Mammary epithelial cell (primary cell): ENCODE measurements at regions not wholly inside any gene's neighbourhood (a gene's known extent, or its start where the extent isn't known, plus 50 kb on each side); places are given as distances from the start of the nearest gene placed in this dataset.
A peak's percentile ranks its signal among the peaks of the same experiment; 100 is the strongest.

ENCODE experiments used
- EZH2 ChIP-seq: IDR thresholded peaks from 2 replicates; pipeline ENCODE4 v1.6.1; 2012; ENCODE audit warnings: low read length, inconsistent platforms, borderline replicate concordance
- TF ChIP-seq, protein P1 (sequence below), 2 donors: IDR thresholded peaks in 1 of 2; conservative IDR thresholded peaks in 1 of 2; 2 replicates each; pipeline ENCODE4 v1.5.1; 2011 to 2012; ENCODE audit warnings: inconsistent platforms in 2 of 2, low read length in 2 of 2, mild to moderate bottlenecking in 2 of 2, control low read depth in 1 of 2, low read depth in 1 of 2; ENCODE audit not compliant: insufficient read depth in 1 of 2; ENCODE audit errors: extremely low read depth in 1 of 2

GRCh38 chr16:62256406-62256805, 220.2 kb upstream of the CDH8 start:
- TF ChIP-seq, protein P1, sequence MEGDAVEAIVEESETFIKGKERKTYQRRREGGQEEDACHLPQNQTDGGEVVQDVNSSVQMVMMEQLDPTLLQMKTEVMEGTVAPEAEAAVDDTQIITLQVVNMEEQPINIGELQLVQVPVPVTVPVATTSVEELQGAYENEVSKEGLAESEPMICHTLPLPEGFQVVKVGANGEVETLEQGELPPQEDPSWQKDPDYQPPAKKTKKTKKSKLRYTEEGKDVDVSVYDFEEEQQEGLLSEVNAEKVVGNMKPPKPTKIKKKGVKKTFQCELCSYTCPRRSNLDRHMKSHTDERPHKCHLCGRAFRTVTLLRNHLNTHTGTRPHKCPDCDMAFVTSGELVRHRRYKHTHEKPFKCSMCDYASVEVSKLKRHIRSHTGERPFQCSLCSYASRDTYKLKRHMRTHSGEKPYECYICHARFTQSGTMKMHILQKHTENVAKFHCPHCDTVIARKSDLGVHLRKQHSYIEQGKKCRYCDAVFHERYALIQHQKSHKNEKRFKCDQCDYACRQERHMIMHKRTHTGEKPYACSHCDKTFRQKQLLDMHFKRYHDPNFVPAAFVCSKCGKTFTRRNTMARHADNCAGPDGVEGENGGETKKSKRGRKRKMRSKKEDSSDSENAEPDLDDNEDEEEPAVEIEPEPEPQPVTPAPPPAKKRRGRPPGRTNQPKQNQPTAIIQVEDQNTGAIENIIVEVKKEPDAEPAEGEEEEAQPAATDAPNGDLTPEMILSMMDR (conservative IDR thresholded peaks at IDR 0.05 in 1 of 2, IDR thresholded peaks at IDR 0.05 in 1 of 2; ENCODE audit: extremely low read depth in 1 of 2, insufficient read depth in 1 of 2, low read depth in 1 of 2, low read length in 2 of 2), result peak; percentile 62 to 68
- TF ChIP-seq EZH2, result no peak
